22Rv1 (cell line): ENCODE measurements at regions not wholly inside any gene's neighbourhood (a gene's known extent, or its start where the extent isn't known, plus 50 kb on each side); places are given as distances from the start of the nearest gene placed in this dataset.

Experiments
- CTCF ChIP-seq: fragments of 450-650 bp; IDR thresholded peaks from 2 replicates; pipeline ENCODE4 v1.5.1; 2017; ENCODE audit warnings: mild to moderate bottlenecking
- ZFX ChIP-seq: fragments of 450-650 bp; IDR thresholded peaks from 2 replicates; pipeline ENCODE4 v1.6.1; 2017; ENCODE audit warnings: antibody characterized with exemption, borderline replicate concordance

- TF ChIP-seq CTCF (no peak), ZFX (no peak)
Observed at GRCh38 chr5:126186210-126186609, 237.0 kb upstream of the GRAMD2B start.
